ENCODE measurements at regions not wholly inside any gene's neighbourhood (a gene's known extent, or its start where the extent isn't known, plus 50 kb on each side); places are given as distances from the start of the nearest gene placed in this dataset.

GRCh38 chr6:147621263-147621662 is 112.8 kb downstream of the SAMD5 start:
- peak; percentile 71 for DNase-seq (ENCODE audit: low read depth)

- DNase-seq (ENCODE audit: low read depth), result no peak
Observed at GRCh38 chr6:147621961-147622360, 113.5 kb downstream of the SAMD5 start.

- peak; percentile 28 for DNase-seq (ENCODE audit: low read depth)
Observed at GRCh38 chr6:147624946-147625515, 116.5 kb downstream of the SAMD5 start.

- no peak for DNase-seq (ENCODE audit: low read depth)
Observed at GRCh38 chr6:147625946-147626345, 117.5 kb downstream of the SAMD5 start.

GRCh38 chr6:147627411-147627810 is 118.9 kb downstream of the SAMD5 start:
- DNase-seq (ENCODE audit: low read depth), result no peak

GRCh38 chr6:147633191-147633590 is 124.7 kb downstream of the SAMD5 start:
- no peak for DNase-seq (ENCODE audit: low read depth)

GRCh38 chr6:147637620-147638195 is 129.2 kb downstream of the SAMD5 start:
- no peak for DNase-seq (ENCODE audit: low read depth)

- DNase-seq (ENCODE audit: low read depth), result no peak
Observed at GRCh38 chr6:147639279-147639678, 130.8 kb downstream of the SAMD5 start.

GRCh38 chr6:147640606-147641005 is 132.1 kb downstream of the SAMD5 start:
- no peak for DNase-seq (ENCODE audit: low read depth)

GRCh38 chr6:147641511-147641910 is 133.0 kb downstream of the SAMD5 start:
- no peak for DNase-seq (ENCODE audit: low read depth)

GRCh38 chr6:147642458-147642857 is 134.0 kb downstream of the SAMD5 start:
- DNase-seq (ENCODE audit: low read depth), result no peak

GRCh38 chr6:147643341-147644200 is 135.1 kb downstream of the SAMD5 start:
- no peak for DNase-seq (ENCODE audit: low read depth)

GRCh38 chr6:147648916-147649315 is 140.4 kb downstream of the SAMD5 start:
- DNase-seq (ENCODE audit: low read depth), result no peak

GRCh38 chr6:147651249-147652063 is 143.0 kb downstream of the SAMD5 start:
- peak; percentile 42 for DNase-seq (ENCODE audit: low read depth)

- DNase-seq (ENCODE audit: low read depth), result no peak
Observed at GRCh38 chr6:147653631-147654030, 145.1 kb downstream of the SAMD5 start.

GRCh38 chr6:147654103-147654845 is 145.8 kb downstream of the SAMD5 start:
- no peak for DNase-seq (ENCODE audit: low read depth)

GRCh38 chr6:147660334-147661311 is 152.1 kb downstream of the SAMD5 start:
- no peak for DNase-seq (ENCODE audit: low read depth)

GRCh38 chr6:147662646-147663045 is 154.2 kb downstream of the SAMD5 start:
- DNase-seq (ENCODE audit: low read depth), result no peak

- no peak for DNase-seq (ENCODE audit: low read depth)
Observed at GRCh38 chr6:147664092-147664491, 155.6 kb downstream of the SAMD5 start.

GRCh38 chr6:147666255-147666654 is 157.8 kb downstream of the SAMD5 start:
- no peak for DNase-seq (ENCODE audit: low read depth)
